Stimulated activated CD4-positive, alpha-beta T cell treated with anti-CD3 and anti-CD28 coated beads, Interleukin-15, amount 100 ng/mL, for 48 hours (primary cell): ENCODE measurements at regions not wholly inside any gene's neighbourhood (a gene's known extent, or its start where the extent isn't known, plus 50 kb on each side); places are given as distances from the start of the nearest gene placed in this dataset.

Experiments used
- DNase-seq, 2 donors: peaks; one replicate each; pipeline ENCODE4 v3.0.0-alpha.2; 2020; ENCODE audit warnings: low read depth in 2 of 2

DNA sequence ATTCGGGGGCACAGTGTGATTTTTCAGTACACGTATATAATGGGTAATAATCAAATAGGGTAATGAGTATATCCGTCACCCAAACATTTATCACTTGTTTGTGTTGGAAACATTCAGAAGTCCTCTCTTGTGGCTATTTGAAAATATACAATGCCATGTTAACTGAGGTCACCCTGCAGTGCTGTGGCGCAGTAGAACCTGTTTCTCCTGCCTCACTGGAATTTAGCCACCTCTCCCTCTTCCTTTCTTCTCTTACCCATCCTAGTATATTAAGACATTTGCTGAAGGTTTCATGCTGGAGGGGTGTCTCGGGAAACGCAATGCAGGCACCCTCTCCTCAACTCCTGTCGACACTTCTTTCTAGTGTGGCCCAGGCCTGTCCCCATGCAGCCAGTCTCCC is 425.3 kb upstream of the MKI67 start:
- no peak for DNase-seq

- DNase-seq = no peak
Observed at GRCh38 chr10:128553755-128554154, 427.5 kb upstream of the MKI67 start.

GRCh38 chr10:128556182-128557110 is 430.2 kb upstream of the MKI67 start:
- DNase-seq = no peak

DNA sequence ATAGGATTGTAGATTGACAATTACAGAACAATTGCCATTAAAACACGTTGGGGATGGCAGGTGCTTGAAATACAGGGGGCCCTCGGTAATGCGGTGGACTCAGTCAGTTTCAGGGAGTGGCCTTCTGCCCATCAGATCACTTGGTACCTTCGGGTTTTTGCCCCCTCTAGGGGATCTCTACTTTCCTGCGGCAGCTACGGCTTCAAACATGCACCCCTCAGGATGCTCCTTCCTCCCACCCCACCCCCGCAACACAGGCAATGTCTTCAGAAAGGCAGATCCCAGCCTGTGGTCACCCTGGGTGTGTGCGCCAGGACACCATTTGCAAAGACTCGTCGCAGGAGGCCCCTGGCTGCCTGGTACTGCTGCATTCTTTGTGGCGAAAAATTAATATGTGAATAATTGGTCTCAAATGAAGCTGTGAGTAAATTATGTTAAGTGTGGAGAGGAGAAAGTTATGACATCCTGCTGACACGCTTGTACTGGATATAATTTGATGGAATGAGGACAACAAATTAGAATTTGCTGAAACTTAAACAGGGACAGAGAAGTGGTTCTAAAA is 431.0 kb upstream of the MKI67 start:
- DNase-seq = no peak

DNA sequence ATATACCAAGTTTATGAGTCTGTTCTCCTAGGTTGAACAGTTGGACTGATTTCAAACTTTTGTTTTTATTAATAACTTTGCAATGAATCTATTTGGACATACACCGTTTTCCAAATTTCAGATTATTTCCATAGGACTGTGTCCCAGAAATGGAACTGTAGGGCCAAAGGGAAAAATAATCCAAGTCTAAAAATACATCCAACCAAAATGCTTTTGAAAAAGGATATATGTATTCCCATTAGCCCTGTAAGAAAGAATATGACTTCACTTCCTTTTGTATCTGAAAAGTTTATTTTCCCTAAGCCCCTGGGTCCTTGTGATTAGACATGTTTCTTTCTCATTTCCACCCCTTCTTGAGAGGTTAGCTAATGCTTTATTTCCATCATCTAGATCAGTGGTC is 434.2 kb upstream of the MKI67 start:
- DNase-seq = no peak

- no peak for DNase-seq
Observed at GRCh38 chr10:128560993-128561392, 434.8 kb upstream of the MKI67 start.

GRCh38 chr10:128563387-128563786 is 437.2 kb upstream of the MKI67 start:
- DNase-seq = no peak

GRCh38 chr10:128563904-128564303 is 437.7 kb upstream of the MKI67 start:
- DNase-seq = no peak

DNA sequence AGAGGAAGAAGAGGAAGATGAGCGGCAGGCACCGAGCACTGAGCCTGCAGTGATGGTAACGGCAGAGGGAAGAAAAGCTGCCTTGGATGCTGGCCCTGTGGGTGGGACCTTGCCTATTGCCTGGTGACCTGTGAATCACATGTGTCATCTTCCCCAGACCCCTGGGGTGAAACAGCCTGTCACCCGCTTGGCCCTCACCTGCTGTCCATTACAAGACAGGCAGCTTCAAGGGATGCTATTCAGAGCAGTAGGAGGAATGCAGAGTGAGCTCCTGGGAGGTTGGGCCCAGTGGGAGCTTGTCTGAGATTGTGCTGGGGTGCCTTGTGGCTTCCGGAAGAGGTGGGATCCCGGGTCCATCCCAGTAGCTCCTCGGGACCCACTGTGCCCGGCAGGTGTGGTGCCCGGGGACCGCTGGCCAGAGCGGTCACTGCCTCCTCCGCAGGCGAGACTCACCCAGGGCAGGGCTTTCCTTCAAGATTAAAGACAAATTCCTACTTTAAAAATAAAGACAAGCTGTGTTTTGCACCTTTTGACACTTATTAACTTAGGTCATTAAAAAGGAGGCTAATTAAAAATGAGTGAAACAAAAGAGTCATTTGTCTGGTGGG is 440.2 kb upstream of the MKI67 start:
- DNase-seq = no peak

DNA sequence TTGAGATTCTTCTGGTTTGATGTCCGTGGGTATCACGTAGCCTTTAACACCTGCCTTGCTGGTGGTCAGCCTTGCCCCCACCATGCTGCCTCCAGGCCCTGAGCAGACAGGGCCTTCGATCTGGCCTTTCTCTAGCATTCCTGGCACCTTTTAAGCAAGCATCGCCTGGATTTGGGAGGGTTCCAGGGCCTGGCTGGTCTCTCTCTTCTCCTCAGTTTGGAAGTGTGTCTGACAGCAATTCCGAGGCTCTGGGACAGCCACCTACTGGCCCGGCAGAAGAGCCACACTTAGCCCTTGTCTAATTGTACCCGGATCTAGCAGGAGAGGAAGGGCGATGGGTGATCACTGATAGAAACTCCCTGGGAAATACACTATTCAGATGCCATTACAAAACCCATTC is 441.3 kb upstream of the MKI67 start:
- no peak for DNase-seq

DNA sequence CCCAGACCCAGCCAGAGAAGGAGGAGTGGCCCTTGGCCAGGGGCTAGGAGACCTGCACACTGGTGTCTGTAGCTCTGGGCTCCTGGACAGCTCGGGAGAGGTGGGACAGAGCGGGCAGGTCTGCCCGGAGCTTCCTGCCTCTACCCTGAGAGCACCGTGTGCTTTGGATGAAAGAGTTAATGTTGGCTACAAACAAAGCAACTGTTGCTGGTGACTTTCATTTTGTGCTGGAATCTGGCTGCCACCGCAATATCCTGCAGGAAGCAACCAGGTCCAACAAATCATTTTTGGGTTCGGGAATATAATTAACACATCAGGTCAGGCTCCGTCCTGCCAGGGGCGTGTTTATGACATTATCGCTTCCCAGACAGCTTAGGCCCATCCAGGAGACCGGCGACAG is 441.8 kb upstream of the MKI67 start:
- no peak for DNase-seq

- DNase-seq = no peak
Observed at GRCh38 chr10:128568491-128568890, 442.3 kb upstream of the MKI67 start.

- DNase-seq = no peak
Observed at GRCh38 chr10:128568990-128569945, 443.0 kb upstream of the MKI67 start.

DNA sequence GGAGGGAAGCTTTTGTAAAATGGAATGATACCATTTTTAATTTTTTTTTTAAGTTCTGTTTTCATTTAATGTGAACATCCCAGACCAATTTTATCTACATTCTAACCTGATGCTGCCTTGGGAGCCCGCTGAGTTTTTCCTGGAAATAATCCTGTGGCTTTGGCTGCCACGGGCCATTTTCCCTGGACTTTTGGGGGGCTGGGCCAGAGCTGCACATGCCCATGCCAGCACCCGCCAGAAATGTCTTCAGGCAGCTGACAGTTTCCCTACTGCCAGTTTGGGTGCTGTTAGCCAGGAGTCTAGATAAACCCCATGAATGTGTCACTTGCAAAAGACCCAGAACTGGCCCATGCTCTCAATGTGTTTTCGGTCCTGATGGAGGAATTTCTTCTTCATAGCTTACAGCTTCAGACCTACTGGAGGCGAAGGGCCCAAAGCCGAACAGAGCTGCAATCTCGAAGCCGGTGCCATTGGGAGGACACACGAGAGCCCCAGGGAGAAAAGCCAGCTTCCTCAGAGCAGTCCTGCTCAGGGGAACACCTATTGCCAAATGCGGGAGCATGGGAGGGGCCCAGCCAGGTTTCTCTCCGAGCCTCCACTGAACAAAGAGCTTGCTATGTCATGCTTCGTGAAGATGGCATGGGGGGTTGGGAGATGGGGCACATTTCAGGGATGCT is 444.2 kb upstream of the MKI67 start:
- DNase-seq = no peak

GRCh38 chr10:128571071-128571470 is 444.8 kb upstream of the MKI67 start:
- DNase-seq = no peak

DNA sequence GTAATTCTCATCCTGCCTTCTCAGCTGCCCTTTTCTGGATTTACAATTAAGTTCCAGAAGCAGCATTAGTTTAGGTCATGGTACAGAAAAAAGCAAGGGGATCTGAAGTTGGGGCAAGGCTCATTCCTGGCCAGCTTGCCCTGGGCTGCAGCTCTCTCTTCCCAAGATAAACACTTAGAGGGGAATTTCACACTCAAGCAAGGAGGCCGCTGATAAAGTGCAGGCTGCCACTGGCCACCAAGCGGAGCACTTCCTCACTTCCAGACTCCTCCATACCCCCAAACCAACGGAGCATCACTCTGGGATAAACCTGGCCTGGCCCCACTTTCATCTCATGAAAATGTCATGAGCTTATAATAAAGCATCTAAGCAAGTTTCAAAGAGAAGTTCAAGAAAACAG is 445.5 kb upstream of the MKI67 start:
- no peak for DNase-seq

DNA sequence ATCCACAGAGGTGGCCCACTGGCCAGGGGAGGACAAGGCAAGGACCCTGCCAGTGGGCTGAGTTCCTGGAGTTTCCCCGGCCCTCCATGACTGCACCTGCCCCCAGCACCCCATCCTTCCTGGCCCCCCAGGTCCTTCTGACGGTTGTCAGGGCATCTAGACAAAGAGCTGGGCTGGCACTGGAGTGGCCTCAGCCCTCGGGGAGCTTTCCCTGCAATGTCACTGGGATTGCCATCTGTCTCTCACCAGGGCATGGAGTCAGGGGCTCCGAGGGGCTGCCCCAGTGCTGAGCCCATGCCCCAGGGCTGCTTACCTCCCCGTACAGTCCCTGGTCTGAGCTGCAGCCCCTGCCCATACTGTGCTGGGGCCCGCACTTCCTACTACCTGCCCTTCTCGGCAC is 446.5 kb upstream of the MKI67 start:
- no peak for DNase-seq

DNA sequence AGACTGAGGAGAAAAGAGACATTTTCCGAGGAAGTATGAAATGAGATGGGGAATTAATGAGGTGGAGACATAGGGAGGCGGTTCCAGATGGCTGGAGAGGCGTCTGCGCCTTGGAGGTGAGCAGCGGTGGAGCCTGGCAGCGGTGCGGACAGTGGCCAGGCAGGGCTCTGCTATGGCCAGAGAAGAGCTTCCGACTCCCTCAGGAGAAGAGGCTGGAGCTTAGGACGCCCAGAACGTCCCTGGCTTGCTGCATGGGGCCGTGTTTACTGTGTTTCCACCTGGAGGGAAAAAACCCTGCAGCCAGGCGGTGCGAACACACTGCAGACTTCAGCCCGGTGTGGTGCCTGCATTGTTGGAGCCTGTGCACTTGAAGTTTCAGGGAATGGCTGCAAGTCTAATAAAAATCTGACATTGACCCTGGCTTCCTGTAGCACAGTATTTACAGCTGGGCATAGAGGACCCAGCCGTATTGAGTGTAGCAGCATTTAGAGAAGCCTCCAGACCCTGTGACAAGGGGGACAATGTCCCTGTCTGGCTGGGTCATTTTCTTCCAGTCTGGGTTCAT is 447.1 kb upstream of the MKI67 start:
- DNase-seq = no peak

DNA sequence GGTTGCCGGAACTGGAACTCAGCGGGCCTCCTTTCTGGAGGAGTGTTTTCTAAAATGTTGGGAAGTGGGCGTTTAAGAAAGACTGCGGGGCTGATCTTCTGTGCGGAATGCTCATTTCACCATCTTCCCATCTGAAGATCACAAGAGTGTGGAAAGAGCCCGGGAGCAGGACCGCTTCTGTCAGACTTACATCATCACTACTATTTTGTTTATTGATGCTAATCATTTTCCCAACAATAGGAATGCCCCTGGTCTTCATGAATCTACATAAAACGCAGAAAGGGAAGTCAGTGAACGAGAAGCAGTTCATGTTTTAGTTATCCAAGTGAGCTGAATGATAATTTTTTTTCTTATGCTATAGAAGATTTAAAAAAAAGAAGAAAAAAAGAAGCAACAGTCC is 447.8 kb upstream of the MKI67 start:
- DNase-seq = no peak

DNA sequence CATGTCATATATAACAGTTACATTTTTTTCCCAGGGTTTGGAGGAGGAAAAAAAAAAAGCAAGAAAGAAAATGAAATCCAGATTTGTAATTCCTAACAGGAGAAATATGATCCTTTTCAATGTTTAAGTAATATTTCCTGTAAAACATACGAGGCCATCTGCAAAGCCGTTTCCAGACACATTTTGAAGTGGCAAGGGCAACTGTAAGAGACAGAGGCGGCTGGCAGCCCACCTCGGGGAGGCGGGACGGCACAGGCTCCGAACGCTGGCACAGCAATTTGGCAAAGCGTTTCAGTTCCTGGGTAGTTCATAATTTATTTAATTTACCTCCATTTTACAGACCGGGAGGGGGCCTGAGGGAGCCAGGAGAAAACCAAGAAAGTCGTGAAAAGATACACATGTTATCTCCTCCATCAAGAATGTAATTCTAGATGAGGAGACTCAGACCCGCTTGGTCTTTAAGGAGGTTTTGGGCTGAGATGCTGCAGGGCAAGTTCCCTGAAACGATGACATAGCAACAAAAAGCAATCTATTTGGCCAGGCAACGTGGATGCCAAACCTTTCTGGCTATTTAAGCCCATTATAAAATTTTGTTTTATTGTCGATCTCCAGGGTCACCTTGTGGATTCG is 448.5 kb upstream of the MKI67 start:
- DNase-seq = no peak

DNA sequence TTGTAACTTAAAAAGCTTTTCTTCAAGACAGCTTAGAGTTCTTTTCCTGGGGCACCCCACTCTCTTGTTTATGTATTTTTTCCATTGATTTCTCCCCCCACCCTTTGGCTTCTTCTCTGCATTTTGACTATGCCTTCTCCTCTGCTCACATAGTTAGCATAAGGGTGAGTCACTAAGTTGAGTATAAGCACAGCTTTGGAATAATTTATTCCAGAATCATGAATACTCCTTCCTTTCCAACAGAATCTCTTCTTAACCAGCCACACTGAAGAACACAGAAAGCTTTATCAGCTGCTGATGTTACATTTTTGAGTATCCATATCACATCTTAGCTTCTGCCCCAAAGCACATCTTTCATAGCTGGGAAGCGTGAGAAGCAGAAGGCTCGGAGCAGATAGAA is 449.5 kb upstream of the MKI67 start:
- no peak for DNase-seq
